ENCODE measurements at regions not wholly inside any gene's neighbourhood (a gene's known extent, or its start where the extent isn't known, plus 50 kb on each side); places are given as distances from the start of the nearest gene placed in this dataset.

- TF ChIP-seq SIN3A (conservative IDR thresholded peaks at IDR 0.05 in 1 of 2, IDR thresholded peaks at IDR 0.05 in 1 of 2; ENCODE audit: low read depth in 1 of 2, low read length in 2 of 2) (no peak), SRF (IDR thresholded peaks at IDR 0.05; ENCODE audit: low read depth, low read length) (no peak), ATF2 (IDR thresholded peaks at IDR 0.05; ENCODE audit: low read length) (no peak)
Measured at GRCh38 chr1:95396557-95396956, 162.5 kb downstream of the RWDD3 start (continued).

All from H1 (cell line).